HEK293T (cell line): ENCODE measurements at regions not wholly inside any gene's neighbourhood (a gene's known extent, or its start where the extent isn't known, plus 50 kb on each side); places are given as distances from the start of the nearest gene placed in this dataset.

Source experiments
- CTCF ChIA-PET: fragments of 350-600 bp; formaldehyde crosslinking; extraction: SDS; loops from one replicate; lab custom pipeline; 2021; ENCODE audit warnings: antibody characterized with exemption, inconsistent platforms; lab: Yijun Ruan, JAX
- POLR2A ChIA-PET: fragments of 350-600 bp; formaldehyde crosslinking; extraction: SDS; loops from one replicate; lab custom pipeline; 2020; ENCODE audit warnings: antibody characterized with exemption, inconsistent platforms; lab: Yijun Ruan, JAX
- DNase-seq: peaks from one replicate; pipeline ENCODE4 v3.0.0; 2012; ENCODE audit warnings: mixed read lengths; ENCODE audit errors: extremely low spot score
- ARNT ChIP-seq: fragments of 450-650 bp; IDR thresholded peaks from 2 replicates; pipeline ENCODE4 v1.6.1; 2017; ENCODE audit warnings: mild to moderate bottlenecking
- BHLHE40 ChIP-seq: fragments of 450-650 bp; IDR thresholded peaks from 2 replicates; pipeline ENCODE4 v1.6.1; 2016; ENCODE audit warnings: mild to moderate bottlenecking, moderate library complexity, borderline replicate concordance
- CTBP1 ChIP-seq: fragments of 450-650 bp; IDR thresholded peaks from 2 replicates; pipeline ENCODE4 v1.6.1; 2016; ENCODE audit warnings: borderline replicate concordance
- ELF4 ChIP-seq: fragments of 450-650 bp; IDR thresholded peaks from 2 replicates; pipeline ENCODE4 v1.6.1; 2017; ENCODE audit warnings: antibody characterized with exemption
- FOXA1 ChIP-seq: fragments of 450-650 bp; IDR thresholded peaks from 2 replicates; pipeline ENCODE4 v1.6.1; 2016; ENCODE audit warnings: mild to moderate bottlenecking
- FOXK2 ChIP-seq: fragments of 450-650 bp; IDR thresholded peaks from 2 replicates; pipeline ENCODE4 v1.6.1; 2016; ENCODE audit warnings: mild to moderate bottlenecking
- FOXM1 ChIP-seq: fragments of 450-650 bp; IDR thresholded peaks from 2 replicates; pipeline ENCODE4 v1.6.1; 2017; ENCODE audit warnings: mild to moderate bottlenecking, borderline replicate concordance
- HDGF ChIP-seq: fragments of 450-650 bp; IDR thresholded peaks from 2 replicates; pipeline ENCODE4 v1.6.1; 2017; ENCODE audit warnings: antibody characterized with exemption, borderline replicate concordance
- L3MBTL2 ChIP-seq: fragments of 450-650 bp; conservative IDR thresholded peaks from 2 replicates; pipeline ENCODE4 v1.6.1; 2016; ENCODE audit warnings: mild to moderate bottlenecking
- LEF1 ChIP-seq: fragments of 450-650 bp; IDR thresholded peaks from 2 replicates; pipeline ENCODE4 v1.6.1; 2017; ENCODE audit warnings: mild to moderate bottlenecking, borderline replicate concordance
- NFRKB ChIP-seq: fragments of 450-650 bp; IDR thresholded peaks from 2 replicates; pipeline ENCODE4 v1.6.1; 2016; ENCODE audit warnings: mild to moderate bottlenecking, moderate library complexity
- SP1 ChIP-seq: fragments of 450-650 bp; IDR thresholded peaks from 2 replicates; pipeline ENCODE4 v1.6.1; 2017
- SUZ12 ChIP-seq: fragments of 450-650 bp; IDR thresholded peaks from 2 replicates; pipeline ENCODE4 v1.6.1; 2016; ENCODE audit warnings: mild to moderate bottlenecking
- TARDBP ChIP-seq: fragments of 450-650 bp; IDR thresholded peaks from 2 replicates; pipeline ENCODE4 v1.6.1; 2016
- ZNF384 ChIP-seq: fragments of 450-650 bp; IDR thresholded peaks from 2 replicates; pipeline ENCODE4 v1.6.1; 2016
- TF ChIP-seq, protein P1 (sequence below): fragments of 450-650 bp; IDR thresholded peaks from 2 replicates; pipeline ENCODE4 v1.6.1; 2016

DNA sequence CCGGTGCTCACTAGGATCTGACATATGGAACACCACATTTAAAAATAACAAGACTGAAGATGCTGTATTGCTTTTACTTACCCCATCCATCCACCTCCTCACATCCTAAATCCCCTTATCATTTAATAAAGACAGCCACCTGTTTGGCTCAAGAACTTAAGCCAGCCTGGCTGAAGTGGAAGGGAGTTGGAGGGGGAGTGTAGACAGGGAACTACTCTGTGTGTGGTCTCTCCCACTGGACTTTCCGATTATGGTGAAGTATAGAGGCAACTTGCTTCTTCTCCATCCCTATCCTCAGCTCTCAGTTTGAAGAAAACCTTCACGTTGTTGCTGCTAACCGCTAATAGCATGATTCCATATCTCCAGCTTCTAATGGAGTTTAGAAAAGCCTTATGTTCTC lies 313.4 kb downstream of the CDH11 start:
- CTCF ChIA-PET, result no interaction called here
- no peak for DNase-seq
- TF ChIP-seq ARNT (no peak), FOXA1 (no peak), BHLHE40 (no peak), NFRKB (no peak), HDGF (no peak), ZNF384 (no peak), TARDBP (no peak), FOXK2 (no peak), CTBP1 (no peak), SP1 (no peak), FOXM1 (no peak), SUZ12 (no peak), LEF1 (no peak), ELF4 (no peak), L3MBTL2 (no peak)
- TF ChIP-seq, protein P1, sequence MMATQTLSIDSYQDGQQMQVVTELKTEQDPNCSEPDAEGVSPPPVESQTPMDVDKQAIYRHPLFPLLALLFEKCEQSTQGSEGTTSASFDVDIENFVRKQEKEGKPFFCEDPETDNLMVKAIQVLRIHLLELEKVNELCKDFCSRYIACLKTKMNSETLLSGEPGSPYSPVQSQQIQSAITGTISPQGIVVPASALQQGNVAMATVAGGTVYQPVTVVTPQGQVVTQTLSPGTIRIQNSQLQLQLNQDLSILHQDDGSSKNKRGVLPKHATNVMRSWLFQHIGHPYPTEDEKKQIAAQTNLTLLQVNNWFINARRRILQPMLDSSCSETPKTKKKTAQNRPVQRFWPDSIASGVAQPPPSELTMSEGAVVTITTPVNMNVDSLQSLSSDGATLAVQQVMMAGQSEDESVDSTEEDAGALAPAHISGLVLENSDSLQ, result no peak
- POLR2A ChIA-PET, result no interaction called here

DNA sequence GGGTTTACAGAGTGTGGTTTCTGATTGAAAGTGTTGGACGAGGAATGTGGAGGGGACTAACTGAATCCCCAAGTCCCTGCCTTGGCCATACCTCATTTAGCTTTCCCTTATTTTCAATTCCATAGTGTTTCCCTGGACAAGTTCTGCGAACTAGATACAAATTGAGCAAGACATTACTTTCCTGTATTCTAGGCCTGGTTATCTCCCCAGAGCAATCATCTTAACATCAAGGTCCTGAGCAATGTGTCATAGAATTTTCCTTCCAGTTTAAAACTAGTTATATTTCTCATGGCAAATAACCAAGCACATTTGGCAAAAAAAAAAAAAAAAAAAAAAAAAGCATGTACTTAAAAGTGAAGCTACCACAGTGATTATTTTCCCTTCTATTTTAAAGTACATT lies 330.1 kb downstream of the CDH11 start:
- TF ChIP-seq BHLHE40 (no peak), TARDBP (no peak), ARNT (no peak), LEF1 (no peak), ELF4 (no peak), HDGF (no peak)
- TF ChIP-seq, protein P1, result no peak
- ChIA-PET POLR2A (no interaction called here), CTCF (no interaction called here)
- DNase-seq, result no peak

DNA sequence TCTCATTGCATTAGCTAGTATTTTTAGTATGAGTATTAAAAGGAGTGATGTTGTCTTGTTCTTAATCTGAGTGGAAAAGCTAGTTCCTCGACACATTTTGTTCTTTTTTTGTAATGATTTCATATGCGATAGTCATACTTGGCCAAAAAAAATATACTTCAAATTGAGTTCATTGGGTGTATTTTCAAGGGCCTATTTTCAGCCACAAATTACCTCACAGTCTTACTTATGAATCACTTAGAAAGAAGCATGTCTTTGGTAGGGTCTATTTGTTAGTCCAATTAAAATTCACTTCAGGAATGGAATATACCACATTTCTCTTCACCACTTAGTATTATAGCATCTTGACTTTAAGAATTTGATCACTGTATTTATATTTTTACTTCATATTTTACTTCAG lies 337.2 kb downstream of the CDH11 start:
- no peak for TF ChIP-seq FOXA1
- no peak for TF ChIP-seq CTBP1
- no peak for TF ChIP-seq ELF4
- TF ChIP-seq BHLHE40, result no peak
- TF ChIP-seq ARNT, result no peak
- no peak for TF ChIP-seq L3MBTL2
- DNase-seq, result no peak
- ChIA-PET POLR2A (no interaction called here), CTCF (no interaction called here)

DNA sequence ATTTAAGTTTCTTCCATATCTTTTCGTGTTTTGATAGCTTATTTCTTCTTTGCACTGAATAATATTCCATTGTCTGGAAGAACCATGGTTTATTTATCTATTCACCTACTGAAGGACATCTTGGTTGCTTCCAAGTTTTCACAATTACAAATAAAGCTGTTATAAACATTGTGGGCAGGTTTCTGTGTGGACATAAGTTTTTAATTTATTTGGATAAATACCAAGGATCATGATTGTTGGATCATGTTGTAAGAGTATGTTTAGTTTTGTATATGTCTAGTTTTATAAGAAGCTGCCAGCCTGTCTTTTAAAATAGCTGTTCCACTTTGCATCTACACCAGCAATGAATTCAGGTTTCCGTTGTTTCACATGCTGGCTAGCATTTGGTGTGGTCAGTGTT lies 339.4 kb downstream of the CDH11 start:
- CTCF ChIA-PET, result no interaction called here
- TF ChIP-seq ZNF384 (no peak), BHLHE40 (no peak), CTBP1 (no peak), FOXK2 (no peak), FOXA1 (no peak), SP1 (no peak), SUZ12 (no peak), ARNT (no peak), TARDBP (no peak), NFRKB (no peak), HDGF (no peak), L3MBTL2 (no peak), FOXM1 (no peak), LEF1 (no peak), ELF4 (no peak)
- TF ChIP-seq, protein P1, result no peak
- POLR2A ChIA-PET, result no interaction called here
- no peak for DNase-seq

DNA sequence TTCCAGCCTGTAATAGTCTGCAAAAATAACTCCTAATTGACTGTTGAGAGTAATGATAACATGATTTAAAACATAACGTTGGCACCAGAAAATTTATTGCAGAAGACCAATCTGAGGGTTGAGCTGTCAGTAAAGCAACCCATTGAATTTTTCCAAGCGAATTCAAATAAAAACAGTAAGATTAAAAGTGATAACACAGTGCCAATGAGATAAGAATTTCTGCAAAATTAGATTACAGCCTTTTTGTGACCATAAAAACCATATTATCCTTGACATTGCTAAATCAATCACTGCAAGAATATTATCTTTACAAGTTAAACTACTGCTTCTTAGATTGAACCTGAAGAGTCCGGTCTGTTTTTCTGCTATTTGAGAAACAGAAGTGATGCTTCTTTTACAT lies 341.4 kb downstream of the CDH11 start:
- CTCF ChIA-PET, result no interaction called here
- TF ChIP-seq ARNT, result no peak
- no peak for TF ChIP-seq BHLHE40
- TF ChIP-seq CTBP1, result no peak

DNA sequence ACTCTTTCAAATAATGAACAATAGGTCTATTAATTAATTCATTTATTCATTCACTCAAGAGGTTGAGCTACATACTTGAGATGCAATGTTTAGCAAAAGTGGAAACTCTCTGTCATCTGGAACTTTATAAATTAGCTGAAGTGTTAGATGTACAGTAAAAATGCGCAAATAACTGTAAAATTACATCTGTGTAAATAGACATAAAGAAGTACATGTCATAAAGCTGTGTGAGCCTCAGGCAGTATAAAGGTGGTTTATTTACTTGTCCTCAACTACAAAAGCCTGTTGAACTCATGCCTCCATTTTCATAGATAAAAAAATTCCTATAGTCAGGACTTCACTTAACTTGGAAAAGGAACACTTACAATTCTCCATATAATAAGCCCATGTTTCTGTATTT lies 343.1 kb downstream of the CDH11 start:
- TF ChIP-seq LEF1, result no peak
- no peak for TF ChIP-seq SUZ12
- no peak for TF ChIP-seq FOXK2
- TF ChIP-seq ELF4, result no peak
- no peak for TF ChIP-seq HDGF
- TF ChIP-seq NFRKB, result no peak
- TF ChIP-seq SP1, result no peak
- TF ChIP-seq BHLHE40, result no peak
- no peak for TF ChIP-seq FOXM1
- no peak for TF ChIP-seq FOXA1
- TF ChIP-seq L3MBTL2, result no peak
- TF ChIP-seq CTBP1, result no peak
- no peak for TF ChIP-seq ARNT
- TF ChIP-seq ZNF384, result no peak
- TF ChIP-seq TARDBP, result no peak
- TF ChIP-seq, protein P1, result no peak
- ChIA-PET CTCF (no interaction called here), POLR2A (no interaction called here)
- no peak for DNase-seq

More for the DNA sequence above, 341.4 kb downstream of the CDH11 start:
- DNase-seq, result no peak
- POLR2A ChIA-PET, result no interaction called here
